ENCODE measurements at regions not wholly inside any gene's neighbourhood (a gene's known extent, or its start where the extent isn't known, plus 50 kb on each side); places are given as distances from the start of the nearest gene placed in this dataset.

DNA sequence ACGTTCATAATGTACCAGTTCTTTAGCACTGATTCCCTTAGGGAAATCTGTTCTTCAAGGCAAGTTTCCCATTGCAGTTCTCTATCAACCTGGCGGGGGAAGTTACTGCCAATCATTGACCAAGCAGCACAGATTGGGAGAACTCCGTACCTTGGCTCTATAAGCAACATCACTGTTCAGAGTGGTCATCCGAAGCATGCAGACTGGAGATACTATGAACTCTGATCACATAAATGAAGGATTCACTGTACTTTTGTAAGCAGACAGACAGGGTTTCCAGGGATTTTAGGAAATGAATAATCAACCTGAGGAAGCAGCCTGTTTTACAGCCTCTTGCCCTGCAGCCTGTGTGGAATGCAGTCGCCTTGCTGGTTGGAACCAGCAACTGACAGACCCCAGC lies 63.8 kb upstream of the WWC2 start:
- Histone ChIP-seq H2AFZ (no peak overlapping the region), H3K79me2 (ENCODE audit: low read depth) (no peaks in the 10 kb centered on the region), H3F3A (ENCODE audit: insufficient read depth, low read depth) (no peaks in the 10 kb centered on the region), H4K20me1 (ENCODE audit: insufficient read depth) (no peaks in the 10 kb centered on the region), H3K9me3 (ENCODE audit: insufficient read depth, low read depth) (no peaks in the 10 kb centered on the region), H3K27ac (no peak overlapping the region), H3K4me2 (no peak overlapping the region), H3K4me3 (no peak overlapping the region), H3K9me2 (ENCODE audit: insufficient read depth) (no peaks in the 10 kb centered on the region), H3K4me1 (replicated peaks; ENCODE audit: insufficient read depth) (no peaks in the 10 kb centered on the region), H3K27me3 (ENCODE audit: insufficient read depth, low read depth) (peaks cover 19% of the 10 kb centered on the region), H3K36me3 (ENCODE audit: low read depth) (no peaks in the 10 kb centered on the region)
- ChIA-PET CTCF (no interaction called here), POLR2A (ENCODE audit: unreplicated experiment) (no interaction called here)
- no TSS peak for BruUV-seq (replicated peaks)
- TF ChIP-seq, protein P1, sequence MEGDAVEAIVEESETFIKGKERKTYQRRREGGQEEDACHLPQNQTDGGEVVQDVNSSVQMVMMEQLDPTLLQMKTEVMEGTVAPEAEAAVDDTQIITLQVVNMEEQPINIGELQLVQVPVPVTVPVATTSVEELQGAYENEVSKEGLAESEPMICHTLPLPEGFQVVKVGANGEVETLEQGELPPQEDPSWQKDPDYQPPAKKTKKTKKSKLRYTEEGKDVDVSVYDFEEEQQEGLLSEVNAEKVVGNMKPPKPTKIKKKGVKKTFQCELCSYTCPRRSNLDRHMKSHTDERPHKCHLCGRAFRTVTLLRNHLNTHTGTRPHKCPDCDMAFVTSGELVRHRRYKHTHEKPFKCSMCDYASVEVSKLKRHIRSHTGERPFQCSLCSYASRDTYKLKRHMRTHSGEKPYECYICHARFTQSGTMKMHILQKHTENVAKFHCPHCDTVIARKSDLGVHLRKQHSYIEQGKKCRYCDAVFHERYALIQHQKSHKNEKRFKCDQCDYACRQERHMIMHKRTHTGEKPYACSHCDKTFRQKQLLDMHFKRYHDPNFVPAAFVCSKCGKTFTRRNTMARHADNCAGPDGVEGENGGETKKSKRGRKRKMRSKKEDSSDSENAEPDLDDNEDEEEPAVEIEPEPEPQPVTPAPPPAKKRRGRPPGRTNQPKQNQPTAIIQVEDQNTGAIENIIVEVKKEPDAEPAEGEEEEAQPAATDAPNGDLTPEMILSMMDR (conservative IDR thresholded peaks at IDR 0.05), result no peak
- no peak for TF ChIP-seq EZH2 (IDR thresholded peaks at IDR 0.05; ENCODE audit: low read depth)
- intact Hi-C loops (cut with micrococcal nuclease; ENCODE audit: unreplicated experiment), result no loop called here
- no peak for DNase-seq

DNA sequence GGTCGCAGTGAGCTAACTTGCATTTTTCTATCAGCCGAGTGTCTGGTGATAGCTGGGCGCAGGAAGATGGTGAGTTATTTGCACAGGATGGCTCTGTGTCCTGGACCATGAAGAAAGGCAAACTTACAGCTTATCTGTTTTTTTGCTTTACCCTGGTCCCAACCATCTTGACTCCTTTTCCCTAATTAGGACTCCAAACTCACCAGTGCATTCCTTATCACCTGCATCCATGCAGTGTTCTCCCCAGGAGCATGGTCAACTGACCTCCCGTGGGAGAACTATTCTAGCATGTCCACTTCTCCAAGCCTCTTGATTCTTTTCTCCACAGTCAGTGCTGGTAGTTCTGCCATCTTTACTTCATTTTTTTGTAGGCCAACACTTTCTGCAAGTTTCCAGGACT lies 68.2 kb upstream of the WWC2 start:
- BruUV-seq (replicated peaks), result no TSS peak
- no peak for TF ChIP-seq EZH2 (IDR thresholded peaks at IDR 0.05; ENCODE audit: low read depth)
- TF ChIP-seq, protein P1 (conservative IDR thresholded peaks at IDR 0.05), result no peak
- Histone ChIP-seq H3F3A (ENCODE audit: insufficient read depth, low read depth) (no peaks in the 10 kb centered on the region), H3K27ac (no peak overlapping the region), H2AFZ (no peak overlapping the region), H3K36me3 (ENCODE audit: low read depth) (no peaks in the 10 kb centered on the region), H3K79me2 (ENCODE audit: low read depth) (no peaks in the 10 kb centered on the region), H3K4me2 (no peak overlapping the region), H3K4me3 (no peak overlapping the region), H4K20me1 (ENCODE audit: insufficient read depth) (no peaks in the 10 kb centered on the region), H3K9me3 (ENCODE audit: insufficient read depth, low read depth) (no peaks in the 10 kb centered on the region), H3K4me1 (replicated peaks; ENCODE audit: insufficient read depth) (no peaks in the 10 kb centered on the region), H3K27me3 (ENCODE audit: insufficient read depth, low read depth) (peaks cover 13% of the 10 kb centered on the region), H3K9me2 (ENCODE audit: insufficient read depth) (no peaks in the 10 kb centered on the region)
- ChIA-PET CTCF (no interaction called here), POLR2A (ENCODE audit: unreplicated experiment) (no interaction called here)
- no peak for DNase-seq
- intact Hi-C loops (cut with micrococcal nuclease; ENCODE audit: unreplicated experiment), result no loop called here

DNA sequence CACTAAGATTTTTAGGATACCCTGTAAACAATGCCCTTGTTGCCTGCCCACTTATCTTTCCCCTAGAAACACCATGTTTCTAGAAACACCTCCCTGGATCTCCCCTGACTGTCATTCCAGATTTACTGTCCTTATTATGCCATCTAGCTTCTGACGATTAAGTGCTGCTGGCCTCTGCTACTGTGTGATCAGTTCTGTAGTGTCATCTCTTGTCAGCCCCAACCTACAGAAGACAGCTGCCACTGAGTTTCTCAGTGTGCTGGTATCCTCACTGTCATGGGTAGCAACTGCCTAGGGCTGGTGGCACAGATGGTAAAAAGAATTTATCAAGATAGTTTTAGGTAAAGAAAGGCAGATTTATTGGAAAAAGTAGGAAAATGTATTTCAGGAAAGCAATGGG lies 68.7 kb upstream of the WWC2 start:
- Histone ChIP-seq H3K4me2 (no peak overlapping the region), H3K9me2 (ENCODE audit: insufficient read depth) (no peaks in the 10 kb centered on the region), H3K27ac (no peak overlapping the region), H3K4me1 (replicated peaks; ENCODE audit: insufficient read depth) (no peaks in the 10 kb centered on the region), H4K20me1 (ENCODE audit: insufficient read depth) (no peaks in the 10 kb centered on the region), H3F3A (ENCODE audit: insufficient read depth, low read depth) (no peaks in the 10 kb centered on the region), H3K36me3 (ENCODE audit: low read depth) (no peaks in the 10 kb centered on the region), H3K79me2 (ENCODE audit: low read depth) (no peaks in the 10 kb centered on the region), H3K4me3 (no peak overlapping the region), H3K9me3 (ENCODE audit: insufficient read depth, low read depth) (no peaks in the 10 kb centered on the region), H3K27me3 (ENCODE audit: insufficient read depth, low read depth) (peaks cover 17% of the 10 kb centered on the region), H2AFZ (no peak overlapping the region)
- CTCF ChIA-PET, result no interaction called here
- no peak for TF ChIP-seq EZH2 (IDR thresholded peaks at IDR 0.05; ENCODE audit: low read depth)
- TF ChIP-seq, protein P1 (conservative IDR thresholded peaks at IDR 0.05), result no peak
- no TSS peak for BruUV-seq (replicated peaks)
- POLR2A ChIA-PET (ENCODE audit: unreplicated experiment), result no interaction called here
- intact Hi-C loops (cut with micrococcal nuclease; ENCODE audit: unreplicated experiment), result no loop called here
- no peak for DNase-seq
